DMS 273 (cell line): ENCODE measurements at regions not wholly inside any gene's neighbourhood (a gene's known extent, or its start where the extent isn't known, plus 50 kb on each side); places are given as distances from the start of the nearest gene placed in this dataset.

ENCODE experiments used
- DNase-seq: peaks from one replicate; lab custom pipeline; 2025; ENCODE audit not compliant: unreplicated experiment; lab: John Stamatoyannopoulos, UW

GRCh38 chr15:37253877-37254276 is 153.5 kb upstream of the MEIS2 start:
- no peak for DNase-seq

- DNase-seq: no peak
Measured at GRCh38 chr15:37260255-37260654, 159.9 kb upstream of the MEIS2 start.

- DNase-seq: no peak
Measured at GRCh38 chr15:37261685-37262084, 161.3 kb upstream of the MEIS2 start.

GRCh38 chr15:37262922-37263608 is 162.7 kb upstream of the MEIS2 start:
- DNase-seq: no peak

- DNase-seq: peak; percentile 0
Measured at GRCh38 chr15:37289109-37289765, 188.9 kb upstream of the MEIS2 start.

- DNase-seq: no peak
Measured at GRCh38 chr15:37291920-37292319, 191.6 kb upstream of the MEIS2 start.

GRCh38 chr15:37298271-37298670 is 197.9 kb upstream of the MEIS2 start:
- no peak for DNase-seq

- DNase-seq: no peak
Measured at GRCh38 chr15:37339437-37339836, 239.1 kb upstream of the MEIS2 start.

GRCh38 chr15:37339856-37340255 is 239.5 kb upstream of the MEIS2 start:
- DNase-seq: no peak

GRCh38 chr15:37340438-37340837 is 240.1 kb upstream of the MEIS2 start:
- no peak for DNase-seq

GRCh38 chr15:37359101-37359892 is 258.9 kb upstream of the MEIS2 start:
- DNase-seq: no peak

GRCh38 chr15:37359893-37360290 is 259.5 kb upstream of the MEIS2 start:
- no peak for DNase-seq

GRCh38 chr15:37360724-37361123 is 260.4 kb upstream of the MEIS2 start:
- DNase-seq: no peak

- no peak for DNase-seq
Measured at GRCh38 chr15:37361621-37362020, 261.3 kb upstream of the MEIS2 start.

- DNase-seq: no peak
Measured at GRCh38 chr15:37362414-37362813, 262.1 kb upstream of the MEIS2 start.

GRCh38 chr15:37368961-37369360 is 268.6 kb upstream of the MEIS2 start:
- no peak for DNase-seq

- DNase-seq: no peak
Measured at GRCh38 chr15:37370941-37371340, 270.6 kb upstream of the MEIS2 start.

GRCh38 chr15:37372064-37372463 is 271.7 kb upstream of the MEIS2 start:
- DNase-seq: no peak

GRCh38 chr15:37375519-37375918 is 275.2 kb upstream of the MEIS2 start:
- no peak for DNase-seq

GRCh38 chr15:37377428-37377827 is 277.1 kb upstream of the MEIS2 start:
- no peak for DNase-seq

GRCh38 chr15:37394402-37395099 is 294.2 kb upstream of the MEIS2 start:
- no peak for DNase-seq

- no peak for DNase-seq
Measured at GRCh38 chr15:37395100-37395468, 294.7 kb upstream of the MEIS2 start.
